Stimulated activated CD8-positive, alpha-beta memory T cell treated with anti-CD3 and anti-CD28 coated beads, Interleukin-15, amount 100 ng/mL, for 4 hours (primary cell): ENCODE measurements at regions not wholly inside any gene's neighbourhood (a gene's known extent, or its start where the extent isn't known, plus 50 kb on each side); places are given as distances from the start of the nearest gene placed in this dataset.
"Not testable (repeated sequence)": the region's sequence is repeated elsewhere in the genome, so short reads cannot be mapped to it uniquely, and the experiment has no call there.

Experiments
- DNase-seq, 2 donors: peaks; one replicate each; pipeline ENCODE4 v3.0.0-alpha.2; 2020; ENCODE audit warnings: low read depth in 2 of 2

- no peak for DNase-seq
Observed at GRCh38 chr18:38526922-38527321, 961.3 kb upstream of the CELF4 start.

- DNase-seq = no peak
Observed at GRCh38 chr18:38525039-38525438, 959.4 kb upstream of the CELF4 start.

- DNase-seq = no peak
Observed at GRCh38 chr18:38520786-38521185, 955.2 kb upstream of the CELF4 start.

GRCh38 chr18:38502539-38502938 lies 936.9 kb upstream of the CELF4 start:
- no peak for DNase-seq

DNA sequence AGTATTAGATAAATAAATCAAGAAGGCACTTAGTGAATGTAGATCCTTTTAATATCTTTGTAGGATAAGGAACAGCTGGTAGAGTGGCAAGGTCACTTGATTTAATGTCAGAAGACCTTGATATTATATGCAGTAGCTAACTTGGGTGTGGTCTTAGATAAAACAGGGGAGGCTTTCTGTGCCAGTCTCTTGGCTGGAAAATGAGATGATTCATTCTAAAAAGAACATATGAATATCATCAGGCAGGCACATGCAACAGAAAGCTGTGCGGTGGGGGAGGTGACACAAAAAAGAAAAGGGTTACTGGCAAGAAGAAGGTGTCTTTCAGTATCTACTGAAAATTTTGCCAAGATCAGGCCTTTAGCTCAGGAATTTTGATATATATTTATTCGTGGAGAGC lies 931.7 kb upstream of the CELF4 start:
- DNase-seq = no peak

GRCh38 chr18:38496222-38496793 lies 930.7 kb upstream of the CELF4 start:
- DNase-seq = no peak

- no peak for DNase-seq
Observed at GRCh38 chr18:38494065-38494464, 928.5 kb upstream of the CELF4 start.

DNA sequence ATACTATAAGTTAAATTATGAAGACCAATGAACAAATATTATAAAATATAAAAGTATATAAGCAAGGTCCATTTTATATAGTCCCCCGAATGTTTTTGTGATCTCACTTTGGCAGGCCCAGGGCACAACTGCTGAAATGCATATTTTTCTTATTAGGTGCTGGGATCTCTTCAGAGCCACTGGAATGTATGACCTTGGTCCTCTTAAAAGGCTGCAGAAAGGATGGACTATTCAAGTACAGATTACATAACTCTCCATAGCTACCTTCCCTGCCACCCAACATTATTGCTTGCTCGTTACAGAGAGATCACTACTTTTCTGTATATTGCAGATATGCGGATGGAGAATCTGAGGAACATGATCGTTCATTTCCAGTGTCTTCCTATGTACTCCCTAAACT lies 925.6 kb upstream of the CELF4 start:
- no peak for DNase-seq

DNA sequence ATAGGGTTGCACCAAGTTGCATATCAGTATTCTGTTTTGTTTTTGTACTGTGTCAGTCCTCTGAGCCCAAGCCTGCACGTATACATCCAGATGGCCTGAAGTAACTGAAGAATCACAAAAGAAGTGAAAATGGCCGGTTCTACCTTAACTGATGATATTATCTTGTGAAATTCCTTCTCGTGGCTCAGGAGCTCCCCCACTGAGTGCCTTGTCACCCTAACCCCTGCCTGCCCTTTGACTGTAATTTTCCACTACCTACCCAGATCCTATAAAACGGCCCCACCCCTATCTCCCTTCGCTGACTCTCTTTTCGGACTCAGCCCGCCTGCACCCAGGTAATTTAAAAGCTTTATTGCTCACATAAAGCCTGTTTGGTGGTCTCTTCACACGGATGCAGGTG lies 924.1 kb upstream of the CELF4 start:
- DNase-seq = not testable (repeated sequence)

GRCh38 chr18:38487521-38487920 lies 921.9 kb upstream of the CELF4 start:
- DNase-seq = no peak

DNA sequence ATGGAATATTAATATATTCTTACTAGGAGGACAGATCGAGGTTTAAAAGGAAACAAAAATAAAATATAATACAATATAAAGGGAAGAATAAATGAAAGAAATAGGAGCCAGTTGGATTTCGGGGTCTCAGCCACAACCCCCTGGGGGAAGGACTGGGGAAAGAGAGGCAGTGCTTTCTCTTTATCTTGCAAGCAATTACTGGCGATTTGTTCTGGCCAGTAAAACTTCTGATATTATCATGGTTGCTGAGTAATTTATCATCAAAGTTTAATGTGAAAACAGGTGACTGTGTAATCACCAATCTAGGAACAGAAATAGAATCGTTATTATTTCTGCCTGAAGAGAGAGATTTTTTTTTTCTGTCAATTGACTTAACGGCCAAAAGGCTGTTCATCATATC lies 917.7 kb upstream of the CELF4 start:
- DNase-seq = no peak

DNA sequence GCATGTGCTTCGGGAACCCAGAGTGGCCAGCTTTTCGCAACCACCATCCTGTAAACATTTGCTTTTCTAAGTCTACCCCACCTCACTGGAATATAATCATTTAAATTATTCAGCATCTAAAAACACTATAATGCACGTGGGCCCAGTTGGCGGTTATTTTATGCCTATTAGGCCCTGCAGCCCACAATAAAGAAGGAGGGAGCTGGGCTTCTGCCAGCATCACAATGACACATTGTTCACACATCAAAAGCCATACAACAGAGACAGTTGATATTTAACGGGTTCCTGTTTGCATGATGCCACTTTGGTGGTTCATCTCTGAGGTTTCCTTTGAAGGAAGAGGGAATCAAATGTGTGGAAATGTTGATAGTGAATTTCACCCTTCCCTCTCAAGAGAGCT lies 916.0 kb upstream of the CELF4 start:
- DNase-seq = no peak

DNA sequence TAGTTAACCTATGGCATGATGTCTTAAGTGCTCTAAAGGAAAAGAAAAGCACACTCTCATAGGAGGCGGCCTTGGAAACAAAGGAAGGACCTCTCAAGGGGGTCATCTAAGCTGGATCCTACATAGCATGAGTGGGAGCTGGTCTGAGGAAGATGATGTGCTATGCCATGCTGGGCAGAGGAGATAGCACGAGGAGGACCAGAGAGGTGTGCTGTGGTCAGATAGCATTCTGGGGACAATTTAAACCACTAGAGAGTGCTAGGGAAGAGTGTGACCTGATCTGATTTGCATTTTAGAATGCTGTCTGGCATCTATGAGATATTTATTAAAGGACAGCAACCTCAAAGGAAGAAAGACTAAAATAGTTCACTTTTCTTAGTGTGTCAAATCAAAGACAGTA lies 910.1 kb upstream of the CELF4 start:
- DNase-seq = no peak

DNA sequence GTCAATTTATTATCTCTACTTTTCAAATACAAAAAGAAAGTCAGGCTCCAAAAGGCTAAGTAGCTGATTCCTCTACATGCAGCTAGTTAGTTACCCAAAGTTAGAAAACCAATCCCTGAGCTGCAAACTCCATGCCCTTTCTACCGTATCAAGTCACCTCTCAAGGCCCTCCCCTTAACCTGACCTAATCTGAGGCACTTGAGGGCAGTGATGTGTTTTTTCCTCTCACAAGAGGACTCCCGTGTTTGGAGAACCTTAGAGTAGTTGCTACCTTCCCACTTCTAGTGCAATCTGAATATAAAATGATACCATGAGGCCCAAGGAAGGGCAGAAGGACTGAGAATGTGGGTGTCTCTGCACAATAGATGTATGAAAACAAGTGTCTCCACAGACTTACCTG lies 907.9 kb upstream of the CELF4 start:
- DNase-seq = no peak

- no peak for DNase-seq
Observed at GRCh38 chr18:38470421-38470820, 904.8 kb upstream of the CELF4 start.

DNA sequence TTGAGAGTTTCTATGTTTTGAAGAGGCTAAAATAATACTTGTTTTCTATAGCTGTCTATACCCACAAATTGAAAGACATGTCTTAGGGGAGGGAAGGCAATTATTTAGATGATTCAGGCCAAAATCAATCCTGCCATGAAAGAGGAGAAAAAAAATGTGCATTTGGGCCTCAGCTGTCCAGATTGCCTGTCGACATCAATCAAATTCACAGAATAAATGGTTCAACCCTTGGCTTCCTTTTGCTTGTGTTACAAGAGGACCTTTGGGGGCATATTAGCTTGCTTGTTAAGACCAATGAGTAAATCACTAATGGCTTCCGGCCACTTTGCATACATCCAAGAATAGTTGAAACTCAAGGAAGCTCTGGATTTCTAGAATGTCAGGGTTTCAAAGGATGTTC lies 900.8 kb upstream of the CELF4 start:
- DNase-seq = no peak

GRCh38 chr18:38464024-38464423 lies 898.4 kb upstream of the CELF4 start:
- no peak for DNase-seq

GRCh38 chr18:38460657-38461056 lies 895.1 kb upstream of the CELF4 start:
- DNase-seq = no peak

DNA sequence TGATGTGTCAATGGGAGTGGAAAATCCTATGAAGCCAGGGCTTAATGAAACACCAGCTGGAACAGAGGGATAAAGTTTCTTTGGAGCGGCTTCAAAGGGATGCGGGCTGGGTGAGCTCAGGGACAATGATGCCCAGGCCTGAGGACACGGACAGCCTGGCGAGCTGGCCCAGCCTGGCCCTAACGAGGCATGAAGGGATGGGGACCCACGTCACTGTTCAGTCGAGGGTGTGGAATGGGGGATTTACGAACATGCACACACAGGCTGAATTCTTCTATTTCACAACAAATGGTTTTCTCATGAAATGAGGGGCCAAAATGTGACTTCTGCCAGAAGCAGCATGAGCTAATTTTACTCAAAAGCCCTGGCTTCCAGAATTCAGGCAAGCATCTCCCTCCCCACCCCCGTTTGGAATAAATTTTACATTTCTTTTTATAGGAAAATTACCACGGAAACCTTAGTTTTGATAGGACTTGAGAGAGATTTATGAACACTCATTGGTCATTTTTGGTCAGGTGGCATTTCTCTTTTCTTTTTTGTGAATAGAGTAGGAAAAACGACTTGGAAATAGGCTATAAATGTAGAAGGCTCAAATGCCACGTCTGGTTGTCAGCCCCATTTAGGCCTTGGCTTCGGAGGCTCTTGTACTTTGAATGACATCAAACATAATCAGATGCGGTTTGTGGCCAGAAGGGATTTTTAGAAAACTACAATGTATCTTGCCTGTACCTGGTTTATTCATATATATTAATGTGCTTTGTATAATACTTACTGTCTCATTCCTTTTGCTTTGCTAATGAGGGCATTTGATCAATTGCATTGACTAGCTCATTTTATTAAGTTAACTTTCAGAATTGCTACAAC lies 893.8 kb upstream of the CELF4 start:
- DNase-seq = no peak

DNA sequence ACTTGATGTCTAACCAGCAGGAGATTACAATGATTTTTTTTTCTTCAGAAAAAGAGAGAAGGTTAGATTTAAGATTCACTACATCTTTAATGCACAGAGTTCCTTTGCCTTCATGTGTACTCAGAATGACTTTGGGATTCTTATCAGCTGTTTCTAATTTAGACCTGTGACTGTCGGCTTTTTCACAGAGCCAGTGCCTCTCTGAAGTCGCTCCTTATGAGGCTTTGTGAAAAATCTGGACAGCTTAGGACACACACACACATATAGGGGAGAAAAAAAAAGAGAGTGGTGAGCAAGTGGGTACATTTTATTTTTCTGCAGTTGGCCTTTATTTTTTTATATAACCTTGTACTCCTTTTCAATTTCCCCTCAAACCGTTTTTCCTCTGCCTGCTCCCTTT lies 893.1 kb upstream of the CELF4 start:
- DNase-seq = no peak

DNA sequence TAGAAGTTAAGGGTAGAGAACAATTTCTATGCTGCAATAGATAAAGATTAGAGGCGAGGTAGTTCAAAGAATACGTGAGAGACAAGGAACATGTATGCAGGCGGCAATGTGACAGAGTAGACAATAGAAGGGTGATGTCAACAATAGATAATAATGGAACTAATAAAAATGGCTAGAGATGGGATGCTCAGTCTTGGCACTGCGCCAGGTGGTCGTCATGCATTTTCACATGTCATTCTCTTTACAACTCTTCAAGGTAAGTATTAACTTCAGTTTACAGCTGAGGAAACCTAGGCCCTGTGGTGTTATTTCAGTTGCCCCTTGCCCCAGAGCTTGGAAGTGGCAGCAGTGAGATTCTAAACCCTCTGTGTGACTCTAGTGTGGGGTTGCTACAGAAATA lies 890.7 kb upstream of the CELF4 start:
- no peak for DNase-seq

DNA sequence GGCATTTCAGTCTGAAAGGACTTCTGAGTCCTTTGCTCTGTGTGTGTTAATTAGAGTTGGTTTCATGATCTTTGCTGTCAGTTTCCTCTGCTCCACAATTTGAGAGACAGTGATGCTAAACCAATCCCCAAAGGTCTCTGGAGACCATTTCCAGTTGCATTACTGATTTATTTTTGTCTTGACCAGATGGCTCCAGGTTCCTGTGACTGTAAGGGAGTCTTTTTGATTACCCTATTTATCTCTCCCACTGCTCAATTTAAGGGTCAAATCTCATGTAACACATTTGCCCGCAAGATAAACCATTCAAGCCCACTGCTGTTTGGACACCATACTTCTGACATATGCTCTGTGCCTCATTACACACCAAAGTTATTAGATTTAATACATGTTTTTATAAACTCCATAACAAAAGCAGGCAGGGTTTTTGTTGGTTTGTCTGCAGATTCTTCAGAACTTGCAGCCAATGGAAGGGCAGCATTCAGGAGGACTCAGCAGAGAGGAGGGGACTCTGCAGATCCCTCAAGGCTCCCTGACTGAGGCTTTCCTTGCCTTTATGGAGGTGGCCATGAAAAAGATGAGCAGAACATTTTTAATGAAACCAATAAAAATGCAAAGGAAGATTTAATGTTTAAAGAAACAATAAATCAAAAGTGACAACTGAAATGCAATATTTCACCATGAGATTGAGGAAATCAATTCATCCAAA lies 889.3 kb upstream of the CELF4 start:
- no peak for DNase-seq

DNA sequence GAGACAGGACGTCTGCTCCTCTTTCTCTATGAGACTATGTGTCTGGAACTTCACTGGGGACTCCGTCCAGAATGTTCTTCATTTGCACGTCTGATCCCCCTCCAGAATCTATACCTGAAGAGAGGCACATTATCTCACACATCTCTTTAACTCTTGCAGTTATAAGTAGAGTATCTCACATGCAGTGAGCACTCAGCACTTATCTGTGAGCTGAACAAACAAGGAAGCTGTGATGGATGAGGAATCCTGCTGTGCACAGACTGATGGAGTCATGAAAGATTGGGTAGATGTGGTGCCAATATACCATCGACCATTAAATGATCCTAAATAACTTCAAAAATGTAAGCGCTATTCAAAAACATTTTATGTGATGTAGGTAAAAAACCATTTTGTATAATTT lies 888.3 kb upstream of the CELF4 start:
- no peak for DNase-seq
